H9 (cell line): ENCODE measurements at regions not wholly inside any gene's neighbourhood (a gene's known extent, or its start where the extent isn't known, plus 50 kb on each side); places are given as distances from the start of the nearest gene placed in this dataset.

Source experiments
- DNase-seq: peaks from one replicate; pipeline ENCODE4 v3.0.0-alpha.2; 2017
- H2AFZ ChIP-seq: one replicate; pipeline ENCODE4 v1.6.1; 2013; ENCODE audit warnings: mild to moderate bottlenecking, low read length, control low read depth, moderate library complexity
- H2AK5ac ChIP-seq: 2 replicates; pipeline ENCODE4 v1.6.1; 2013; ENCODE audit warnings: low read length, control low read depth, mixed read lengths; ENCODE audit not compliant: insufficient read length
- H2BK120ac ChIP-seq: one replicate; pipeline ENCODE4 v1.6.1; 2013; ENCODE audit warnings: low read depth, mild to moderate bottlenecking, low read length, control low read depth, inconsistent platforms; ENCODE audit not compliant: poor library complexity, severe bottlenecking
- H2BK12ac ChIP-seq: 2 replicates; pipeline ENCODE4 v1.6.1; 2013; ENCODE audit warnings: low read length, control low read depth, mixed read lengths, low read depth; ENCODE audit not compliant: insufficient read length
- H2BK15ac ChIP-seq: 2 replicates; pipeline ENCODE4 v1.6.1; 2013; ENCODE audit warnings: low read depth, low read length, control low read depth
- H2BK20ac ChIP-seq: one replicate; pipeline ENCODE4 v1.6.1; 2013; ENCODE audit warnings: low read depth, mild to moderate bottlenecking, low read length, control low read depth, inconsistent platforms; ENCODE audit not compliant: poor library complexity, severe bottlenecking
- H2BK5ac ChIP-seq: 2 replicates; pipeline ENCODE4 v1.6.1; 2013; ENCODE audit warnings: low read length, control low read depth, mixed read lengths; ENCODE audit not compliant: insufficient read length
- H3K14ac ChIP-seq: 2 replicates; pipeline ENCODE4 v1.6.1; 2013; ENCODE audit warnings: low read length, control low read depth; ENCODE audit not compliant: insufficient read depth
- H3K18ac ChIP-seq: 2 replicates; pipeline ENCODE4 v1.6.1; 2013; ENCODE audit warnings: low read depth, mild to moderate bottlenecking, mixed read lengths, low read length, control low read depth; ENCODE audit not compliant: insufficient read length
- H3K23ac ChIP-seq: 2 replicates; pipeline ENCODE4 v1.6.1; 2013; ENCODE audit warnings: low read length, control low read depth, mixed read lengths, low read depth; ENCODE audit not compliant: insufficient read length
- H3K23me2 ChIP-seq: 2 replicates; pipeline ENCODE4 v1.6.1; 2013; ENCODE audit warnings: low read depth, mild to moderate bottlenecking, mixed read lengths, low read length, control low read depth; ENCODE audit not compliant: insufficient read length, poor library complexity, severe bottlenecking
- H3K27ac ChIP-seq: 2 replicates; pipeline ENCODE4 v1.5.1; 2013; ENCODE audit warnings: low read length, control low read depth, mixed read lengths, low read depth; ENCODE audit not compliant: insufficient read length
- H3K27me3 ChIP-seq: 2 replicates; pipeline ENCODE4 v1.6.1; 2013; ENCODE audit warnings: low read length, control low read depth, inconsistent platforms; ENCODE audit not compliant: insufficient read depth
- H3K4ac ChIP-seq: 2 replicates; pipeline ENCODE4 v1.6.1; 2013; ENCODE audit warnings: low read depth, mild to moderate bottlenecking, control low read depth, inconsistent platforms, low read length, moderate library complexity
- H3K4me1 ChIP-seq: 2 replicates; pipeline ENCODE4 v1.6.1; 2013; ENCODE audit warnings: low read length, control low read depth, inconsistent platforms; ENCODE audit not compliant: insufficient read depth
- H3K4me2 ChIP-seq: 2 replicates; pipeline ENCODE4 v1.6.1; 2013; ENCODE audit warnings: low read length, control low read depth, mixed read lengths; ENCODE audit not compliant: insufficient read length, insufficient read depth
- H3K56ac ChIP-seq: 2 replicates; pipeline ENCODE4 v1.6.1; 2013; ENCODE audit warnings: low read depth, mild to moderate bottlenecking, mixed read lengths, low read length, control low read depth; ENCODE audit not compliant: insufficient read length
- H3K79me1 ChIP-seq: 2 replicates; pipeline ENCODE4 v1.6.1; 2013; ENCODE audit warnings: low read depth, mild to moderate bottlenecking, moderate library complexity, low read length, control low read depth, inconsistent platforms; ENCODE audit not compliant: insufficient read depth, poor library complexity, severe bottlenecking
- H3K79me2 ChIP-seq: 2 replicates; pipeline ENCODE4 v1.6.1; 2013; ENCODE audit warnings: low read length, control low read depth, inconsistent platforms; ENCODE audit not compliant: insufficient read depth
- H3K9ac ChIP-seq: 2 replicates; pipeline ENCODE4 v1.6.1; 2013; ENCODE audit warnings: low read length, control low read depth, mixed read lengths; ENCODE audit not compliant: insufficient read length; ENCODE audit errors: extremely low read depth
- H3K9me3 ChIP-seq: one replicate; pipeline ENCODE4 v1.6.1; 2013; ENCODE audit warnings: low read depth, low read length, inconsistent platforms; ENCODE audit not compliant: control insufficient read depth
- H3T11ph ChIP-seq: one replicate; pipeline ENCODE4 v1.6.1; 2013; ENCODE audit warnings: mild to moderate bottlenecking, low read length, control low read depth, inconsistent platforms
- H4K20me1 ChIP-seq: one replicate; pipeline ENCODE4 v1.6.1; 2013; ENCODE audit not compliant: control insufficient read depth, insufficient read length, insufficient read depth
- H4K5ac ChIP-seq: 2 replicates; pipeline ENCODE4 v1.6.1; 2013; ENCODE audit warnings: low read depth, mild to moderate bottlenecking, mixed read lengths, low read length, control low read depth; ENCODE audit not compliant: insufficient read length
- H4K8ac ChIP-seq: replicated peaks from 2 replicates; pipeline ENCODE4 v1.6.1; 2013; ENCODE audit warnings: low read length, control low read depth, mixed read lengths, low read depth; ENCODE audit not compliant: insufficient read length
- H4K91ac ChIP-seq: 2 replicates; pipeline ENCODE4 v1.6.1; 2013; ENCODE audit warnings: low read depth, mild to moderate bottlenecking, moderate library complexity, mixed read lengths, low read length, control low read depth; ENCODE audit not compliant: insufficient read length
- H3K27ac Mint-ChIP-seq, 3 experiments: 2 replicates in 2 of 3; 3 replicates in 1 of 3; pipeline ENCODE4 v1.8.0; 2020 to 2021; ENCODE audit warnings: mixed read lengths in 3 of 3, mild to moderate bottlenecking in 1 of 3, moderate library complexity in 1 of 3
- H3K27me3 Mint-ChIP-seq: 2 replicates; pipeline ENCODE4 v1.8.0; 2021; ENCODE audit warnings: low read depth, mild to moderate bottlenecking, moderate library complexity, mixed read lengths
- H3K36me3 Mint-ChIP-seq, 3 experiments: 2 replicates in 2 of 3; 3 replicates in 1 of 3; pipeline ENCODE4 v1.8.0; 2020 to 2021; ENCODE audit warnings: low read depth in 3 of 3, mixed read lengths in 3 of 3; ENCODE audit not compliant: insufficient read depth in 1 of 3
- H3K4me1 Mint-ChIP-seq, 2 experiments: 2 replicates each; pipeline ENCODE4 v1.8.0; 2020; ENCODE audit warnings: mixed read lengths in 2 of 2
- H3K4me3 Mint-ChIP-seq, 2 experiments: 2 replicates in 1 of 2; 3 replicates in 1 of 2; pipeline ENCODE4 v1.8.0; 2020 to 2021; ENCODE audit warnings: mild to moderate bottlenecking in 2 of 2, mixed read lengths in 2 of 2, moderate library complexity in 1 of 2
- H3K9me3 Mint-ChIP-seq, 2 experiments: 2 replicates in 1 of 2; 3 replicates in 1 of 2; pipeline ENCODE4 v1.8.0; 2020; ENCODE audit warnings: mild to moderate bottlenecking in 2 of 2, mixed read lengths in 2 of 2, moderate library complexity in 1 of 2
- WGBS: extraction: QIAGEN DNeasy Blood & Tissue Kit; methylation state at CpG from one replicate; pipeline ENCODE4 v1.1.7; 2013; ENCODE audit warnings: missing lambda C conversion rate, low lambda C conversion rate, mixed read lengths; ENCODE audit not compliant: insufficient read length; ENCODE audit errors: extremely low coverage; 5-methylcytosine and 5-hydroxymethylcytosine counted together
- TF ChIP-seq, protein P1 (sequence below): fragments of 200-600 bp; sonication (generic); conservative IDR thresholded peaks from 3 replicates; pipeline ENCODE4 v1.8.0; 2021; ENCODE audit warnings: antibody characterized with exemption, mild to moderate bottlenecking

- Histone ChIP-seq H3T11ph (no peak overlapping the region), H2BK20ac (no peak overlapping the region), H3K14ac (no peak overlapping the region), H3K23ac (no peak overlapping the region), H2BK15ac (no peak overlapping the region), H4K8ac (no peak overlapping the region), H3K9me3 (no peaks in the 10 kb centered on the region), H3K18ac (no peak overlapping the region), H3K4ac (no peak overlapping the region), H2AK5ac (no peak overlapping the region), H4K5ac (no peak overlapping the region), H3K4me2 (no peak overlapping the region), H3K56ac (no peak overlapping the region), H2AFZ (no peak overlapping the region), H3K79me2 (no peaks in the 10 kb centered on the region), H3K27me3 (no peaks in the 10 kb centered on the region), H2BK120ac (no peak overlapping the region), H3K23me2 (no peaks in the 10 kb centered on the region), H3K4me1 (peaks cover 12% of the 10 kb centered on the region), H3K27ac (no peak overlapping the region), H4K91ac (no peak overlapping the region), H2BK12ac (no peak overlapping the region), H2BK5ac (no peak overlapping the region), H3K9ac (no peak overlapping the region), H4K20me1 (no peaks in the 10 kb centered on the region), H3K79me1 (no peaks in the 10 kb centered on the region)
- no peak overlapping the region for H3K27ac Mint-ChIP-seq
- H3K4me3 Mint-ChIP-seq, result no peak overlapping the region
- DNase-seq, result no peak
- TF ChIP-seq, protein P1, sequence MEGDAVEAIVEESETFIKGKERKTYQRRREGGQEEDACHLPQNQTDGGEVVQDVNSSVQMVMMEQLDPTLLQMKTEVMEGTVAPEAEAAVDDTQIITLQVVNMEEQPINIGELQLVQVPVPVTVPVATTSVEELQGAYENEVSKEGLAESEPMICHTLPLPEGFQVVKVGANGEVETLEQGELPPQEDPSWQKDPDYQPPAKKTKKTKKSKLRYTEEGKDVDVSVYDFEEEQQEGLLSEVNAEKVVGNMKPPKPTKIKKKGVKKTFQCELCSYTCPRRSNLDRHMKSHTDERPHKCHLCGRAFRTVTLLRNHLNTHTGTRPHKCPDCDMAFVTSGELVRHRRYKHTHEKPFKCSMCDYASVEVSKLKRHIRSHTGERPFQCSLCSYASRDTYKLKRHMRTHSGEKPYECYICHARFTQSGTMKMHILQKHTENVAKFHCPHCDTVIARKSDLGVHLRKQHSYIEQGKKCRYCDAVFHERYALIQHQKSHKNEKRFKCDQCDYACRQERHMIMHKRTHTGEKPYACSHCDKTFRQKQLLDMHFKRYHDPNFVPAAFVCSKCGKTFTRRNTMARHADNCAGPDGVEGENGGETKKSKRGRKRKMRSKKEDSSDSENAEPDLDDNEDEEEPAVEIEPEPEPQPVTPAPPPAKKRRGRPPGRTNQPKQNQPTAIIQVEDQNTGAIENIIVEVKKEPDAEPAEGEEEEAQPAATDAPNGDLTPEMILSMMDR, result no peak
- peaks cover 66% of the 10 kb centered on the region for H3K27me3 Mint-ChIP-seq
- no peaks in the 10 kb centered on the region; a peak in 1 of 7 replicates for H3K36me3 Mint-ChIP-seq
- no CpG with 5 or more reads among the region's 1 CpG for WGBS
- H3K4me1 Mint-ChIP-seq, result peaks cover 50 to 56% of the 10 kb centered on the region in 2 experiments
- H3K9me3 Mint-ChIP-seq, result no peaks in the 10 kb centered on the region; a peak in 1 of 5 replicates
Measured at GRCh38 chr10:83952314-83952713, 187.0 kb upstream of the GHITM start.
